BJ (cell line): ENCODE measurements at regions not wholly inside any gene's neighbourhood (a gene's known extent, or its start where the extent isn't known, plus 50 kb on each side); places are given as distances from the start of the nearest gene placed in this dataset.
"Not testable (repeated sequence)": the region's sequence is repeated elsewhere in the genome, so short reads cannot be mapped to it uniquely, and the experiment has no call there.

Experiments
- CTCF ChIA-PET: fragments of 350-600 bp; formaldehyde crosslinking; extraction: SDS; loops from one replicate; lab custom pipeline; 2021; ENCODE audit warnings: antibody characterized with exemption, inconsistent platforms; lab: Yijun Ruan, JAX
- POLR2A ChIA-PET: fragments of 300-600 bp; sonication (Branson Sonifier 250); formaldehyde crosslinking; extraction: SDS; loops from one replicate; lab custom pipeline; 2021; ENCODE audit warnings: antibody characterized with exemption; lab: Charles Lee
- DNase-seq: peaks from one replicate; pipeline ENCODE4 v3.0.0-alpha.2; 2011; ENCODE audit warnings: low read depth
- H3K27me3 ChIP-seq: 2 replicates; pipeline ENCODE4 v1.6.0; 2011; ENCODE audit warnings: low read length; ENCODE audit not compliant: control insufficient read depth, insufficient read depth
- H3K36me3 ChIP-seq: 2 replicates; pipeline ENCODE4 v1.5.1; 2011; ENCODE audit warnings: low read length; ENCODE audit not compliant: control insufficient read depth, insufficient read depth
- H3K4me3 ChIP-seq: 2 replicates; pipeline ENCODE4 v1.5.1; 2011; ENCODE audit warnings: low read depth, mild to moderate bottlenecking, control low read depth, low read length
- CTCF ChIP-seq: IDR thresholded peaks from 2 replicates; pipeline ENCODE4 v1.5.1; 2011; ENCODE audit warnings: low read depth, mild to moderate bottlenecking, control low read depth, inconsistent platforms, low read length, moderate library complexity; ENCODE audit not compliant: insufficient read depth

- POLR2A ChIA-PET, CTCF ChIA-PET, H3K27me3 ChIP-seq, DNase-seq, H3K36me3 ChIP-seq, H3K4me3 ChIP-seq: not testable (repeated sequence)
These were observed 162.2 kb downstream of the LAT start for GRCh38 chr16:29146808-29147643.

- no peaks in the 10 kb centered on the region for H3K27me3 ChIP-seq
- no peaks in the 10 kb centered on the region for H3K36me3 ChIP-seq
- DNase-seq, result no peak
- no peak overlapping the region for H3K4me3 ChIP-seq
- CTCF ChIA-PET, result no interaction called here
- POLR2A ChIA-PET, result no interaction called here
- TF ChIP-seq CTCF, result no peak
These were observed 161.4 kb downstream of the LAT start for GRCh38 chr16:29146266-29146665.

- POLR2A ChIA-PET, H3K36me3 ChIP-seq, H3K27me3 ChIP-seq, CTCF ChIA-PET, DNase-seq, H3K4me3 ChIP-seq: not testable (repeated sequence)
These were observed 160.8 kb downstream of the LAT start for GRCh38 chr16:29145486-29146225.

GRCh38 chr16:29145086-29145485 lies 160.2 kb downstream of the LAT start:
- H3K4me3 ChIP-seq, H3K27me3 ChIP-seq, CTCF ChIA-PET, DNase-seq, H3K36me3 ChIP-seq, POLR2A ChIA-PET: not testable (repeated sequence)

- DNase-seq, H3K36me3 ChIP-seq, POLR2A ChIA-PET, H3K27me3 ChIP-seq, H3K4me3 ChIP-seq, CTCF ChIA-PET: not testable (repeated sequence)
These were observed 159.8 kb downstream of the LAT start for GRCh38 chr16:29144669-29145062.

- POLR2A ChIA-PET, CTCF ChIA-PET, DNase-seq, H3K27me3 ChIP-seq, H3K36me3 ChIP-seq, H3K4me3 ChIP-seq: not testable (repeated sequence)
These were observed 159.2 kb downstream of the LAT start for GRCh38 chr16:29143739-29144668.

- POLR2A ChIA-PET, CTCF ChIA-PET, H3K27me3 ChIP-seq, DNase-seq, H3K4me3 ChIP-seq, H3K36me3 ChIP-seq: not testable (repeated sequence)
These were observed 157.7 kb downstream of the LAT start for GRCh38 chr16:29142506-29142905.
